GM20431 (cell line): ENCODE measurements at regions not wholly inside any gene's neighbourhood (a gene's known extent, or its start where the extent isn't known, plus 50 kb on each side); places are given as distances from the start of the nearest gene placed in this dataset.

Experiments used
- in situ Hi-C: fragments of 300-500 bp; cut with MseI, MboI; formaldehyde crosslinking; loops from one replicate; pipeline ENCODE4 v1.15.0; 2020; ENCODE audit warnings: low sequenced_read_pairs; ENCODE audit not compliant: unreplicated experiment

DNA sequence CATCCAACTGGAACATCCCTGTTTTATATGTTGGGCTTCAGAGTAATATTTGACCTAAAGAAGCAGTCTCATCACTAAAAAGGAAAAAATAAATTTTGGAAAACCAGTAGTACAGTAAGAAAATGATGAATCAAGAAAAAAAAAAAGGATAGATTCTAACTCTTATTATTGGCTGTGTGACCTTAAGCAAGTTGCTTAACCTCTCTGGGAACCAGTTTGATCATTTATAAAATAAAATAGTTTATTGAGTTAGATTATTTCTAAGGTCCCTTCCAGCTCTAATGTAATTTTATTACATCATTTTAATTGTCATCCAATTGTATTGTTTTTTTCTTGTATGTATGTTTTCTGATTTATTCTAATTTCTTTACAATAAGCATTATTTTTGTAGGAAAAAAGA lies 127.0 kb downstream of the PRELID2 start:
- in situ Hi-C loops, result no loop called here

DNA sequence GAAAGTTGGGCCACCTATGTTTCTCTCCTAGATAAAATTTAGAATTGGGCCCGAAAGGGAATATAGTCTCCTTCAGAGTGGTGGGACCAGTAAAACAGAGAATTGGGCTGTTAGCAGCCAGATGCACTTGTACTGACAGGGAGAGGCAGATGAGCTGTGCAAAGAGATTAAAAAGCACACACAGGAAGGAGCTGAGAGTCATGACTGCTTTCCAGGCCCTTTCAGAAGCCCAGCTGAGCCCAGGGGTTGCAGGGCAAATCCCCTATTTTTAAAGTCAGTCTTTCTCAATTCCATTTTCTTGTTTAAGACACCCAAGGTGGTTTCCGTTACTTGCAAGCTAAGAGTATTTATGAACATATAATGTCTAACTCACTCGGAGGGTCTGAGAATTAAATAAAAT lies 130.4 kb downstream of the PRELID2 start:
- in situ Hi-C loops, result no loop called here

DNA sequence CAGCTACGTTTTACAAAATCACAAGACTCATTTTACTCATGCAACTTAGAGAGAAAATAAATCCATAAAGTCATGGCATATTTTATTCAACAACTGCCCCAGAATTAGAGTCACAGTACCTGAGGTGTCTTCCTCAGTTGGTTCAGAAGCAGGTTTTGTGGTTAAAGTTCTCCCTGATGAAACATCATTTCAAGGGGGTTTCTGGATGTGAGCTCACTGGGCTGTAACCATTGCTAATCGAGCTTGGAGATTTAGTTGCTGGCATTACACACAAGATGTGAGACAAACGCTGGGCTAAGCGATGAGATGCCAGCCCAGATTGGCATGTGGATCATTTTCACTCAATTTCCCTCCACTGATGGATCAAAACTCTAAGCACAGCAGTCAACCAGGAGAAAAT lies 131.3 kb downstream of the PRELID2 start:
- in situ Hi-C loops, result no loop called here

DNA sequence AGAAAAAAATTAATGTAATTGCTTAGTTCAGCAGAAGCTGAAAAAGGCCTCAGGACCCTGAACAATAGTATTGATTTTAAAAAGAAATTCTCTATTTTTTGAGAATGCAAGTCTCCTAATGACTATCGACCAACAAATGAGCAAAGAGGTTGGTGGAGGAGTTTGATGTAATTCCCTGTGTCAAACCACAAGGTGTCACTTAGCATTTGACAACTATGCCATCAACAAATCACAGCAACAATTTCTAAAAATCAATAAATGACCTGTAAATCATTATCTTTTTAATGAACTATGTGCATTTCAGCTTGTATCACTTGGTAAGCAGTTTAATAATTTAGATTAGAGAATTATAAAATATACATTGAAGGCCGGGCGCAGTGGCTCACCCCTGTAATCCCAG lies 133.7 kb downstream of the PRELID2 start:
- in situ Hi-C loops, result no loop called here

- in situ Hi-C loops, result loop anchor here (25.0 kb wide), 1 partner anchor 362 kb away; no protein-coding TSS in a partner anchor
Observed at GRCh38 chr5:145699846-145700245, 135.3 kb downstream of the PRELID2 start.

DNA sequence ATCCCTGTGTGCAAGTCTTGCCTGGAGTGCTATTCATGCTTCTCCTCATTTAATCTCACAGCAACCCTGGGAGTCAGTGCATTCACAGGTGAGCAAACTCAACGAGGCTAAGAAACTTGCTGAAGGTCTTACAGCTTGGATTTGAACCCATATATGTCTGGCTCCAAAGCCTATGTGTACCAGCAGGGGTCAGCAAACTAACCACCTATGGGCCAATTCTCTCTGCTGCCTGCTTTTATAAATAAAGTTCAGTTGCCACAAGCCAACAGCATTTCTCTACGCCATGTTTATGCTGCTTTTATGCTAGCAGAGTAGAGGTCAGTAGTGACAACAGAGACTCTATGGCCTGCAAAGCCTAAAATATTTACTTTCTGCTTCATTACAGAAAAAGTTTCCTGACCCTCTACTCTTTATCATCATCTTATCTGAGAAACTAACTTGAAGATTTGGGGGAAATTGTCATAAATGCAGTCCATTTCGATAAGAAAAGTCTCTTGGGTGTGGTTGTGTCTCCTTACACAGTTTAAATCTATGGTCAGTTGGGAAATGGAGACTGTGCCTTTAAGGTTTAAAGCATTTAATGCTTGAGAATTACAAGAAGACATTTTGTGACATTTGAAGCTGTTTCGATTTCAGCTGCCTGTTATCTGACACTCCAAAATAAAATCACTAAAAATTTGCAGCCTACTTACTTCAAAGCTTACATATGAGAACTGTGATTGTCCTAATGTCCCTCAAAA lies 137.7 kb downstream of the PRELID2 start:
- in situ Hi-C loops, result loop anchor here (25.0 kb wide), 1 partner anchor 365 kb away; no protein-coding TSS in a partner anchor

- in situ Hi-C loops, result loop anchor here (25.0 kb wide), 1 partner anchor 373 kb away; no protein-coding TSS in a partner anchor
Observed at GRCh38 chr5:145689235-145689634, 145.9 kb downstream of the PRELID2 start.

DNA sequence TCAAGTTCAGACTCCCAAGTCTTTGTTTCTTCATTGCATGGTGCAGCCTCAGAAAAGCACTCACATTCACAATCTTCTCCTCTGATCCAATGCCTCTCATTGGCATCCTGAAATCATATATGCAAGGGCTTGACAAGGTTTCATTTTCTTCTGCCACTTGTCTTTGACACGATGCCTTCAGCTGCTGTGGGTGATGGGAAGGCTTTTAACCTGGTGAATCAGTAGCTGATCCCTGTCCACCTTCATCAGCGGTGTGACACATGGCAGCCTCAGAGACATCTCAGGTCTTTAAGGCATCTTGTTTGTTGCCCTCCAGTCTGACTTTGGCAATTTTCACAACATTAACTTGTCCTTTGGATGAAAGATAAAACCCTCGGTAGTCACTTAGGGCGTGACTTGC lies 147.2 kb downstream of the PRELID2 start:
- in situ Hi-C loops, result loop anchor here (25.0 kb wide), 1 partner anchor 374 kb away; no protein-coding TSS in a partner anchor

- in situ Hi-C loops, result loop anchor here (25.0 kb wide), 1 partner anchor 377 kb away; no protein-coding TSS in a partner anchor
Observed at GRCh38 chr5:145685417-145685816, 149.7 kb downstream of the PRELID2 start.

DNA sequence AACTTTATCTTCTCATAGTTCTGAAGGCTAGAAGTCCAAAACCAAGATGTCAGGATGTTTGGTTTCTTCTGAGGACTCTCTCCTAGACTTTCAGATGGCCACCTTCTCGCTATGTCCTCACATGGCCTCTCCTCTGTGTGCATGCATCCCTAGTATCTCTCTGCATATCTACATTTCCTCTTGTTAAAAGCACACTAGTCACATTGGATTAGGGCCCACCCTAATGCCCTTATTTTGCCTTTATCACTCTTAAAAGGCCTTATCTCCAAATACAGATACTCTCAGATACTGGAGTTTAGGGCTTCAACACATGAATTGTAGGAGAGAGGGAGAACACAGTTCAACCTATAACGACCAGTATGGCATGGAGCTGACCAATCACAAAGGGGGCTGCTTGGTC lies 151.7 kb downstream of the PRELID2 start:
- in situ Hi-C loops, result loop anchor here (25.0 kb wide), 1 partner anchor 379 kb away; no protein-coding TSS in a partner anchor

DNA sequence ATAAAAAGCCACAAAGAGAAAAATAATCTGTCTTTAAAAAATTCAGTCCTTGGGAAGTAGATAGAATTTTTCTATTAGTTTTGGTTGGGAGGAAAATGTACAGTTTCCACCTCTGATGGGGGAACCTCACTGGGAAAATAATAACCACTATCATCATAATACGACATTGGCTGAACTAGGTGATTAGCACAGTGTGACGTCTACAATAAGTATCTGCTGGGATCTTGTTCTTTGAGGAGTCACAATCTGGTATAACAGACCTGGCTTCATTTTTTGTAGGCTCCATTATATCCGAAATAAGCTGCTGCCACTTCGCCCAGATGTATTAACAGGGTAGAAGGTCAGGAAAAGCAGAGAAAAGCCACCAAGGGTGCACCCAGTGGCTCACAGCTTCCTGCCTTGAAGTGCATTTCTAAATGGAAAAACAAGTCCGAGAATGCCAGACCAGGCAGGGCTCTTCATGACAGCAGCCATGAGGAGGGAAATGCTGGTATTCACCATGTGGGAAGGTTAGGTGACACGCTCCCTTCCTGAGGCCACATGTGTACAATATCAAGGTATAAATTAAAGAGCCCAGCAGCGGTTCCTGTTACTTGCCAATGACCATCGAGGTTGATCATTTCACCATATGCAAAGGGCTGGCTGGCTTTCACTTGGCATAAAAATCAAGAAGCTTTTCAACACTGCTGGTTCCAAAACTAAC lies 152.8 kb downstream of the PRELID2 start:
- in situ Hi-C loops, result loop anchor here (25.0 kb wide), 1 partner anchor 380 kb away; no protein-coding TSS in a partner anchor

- in situ Hi-C loops, result loop anchor here (25.0 kb wide), 1 partner anchor 381 kb away; no protein-coding TSS in a partner anchor
Observed at GRCh38 chr5:145681686-145682085, 153.5 kb downstream of the PRELID2 start.

GRCh38 chr5:145681216-145681615 lies 153.9 kb downstream of the PRELID2 start:
- in situ Hi-C loops, result loop anchor here (25.0 kb wide), 1 partner anchor 381 kb away; no protein-coding TSS in a partner anchor

GRCh38 chr5:145680767-145681166 lies 154.4 kb downstream of the PRELID2 start:
- in situ Hi-C loops, result loop anchor here (25.0 kb wide), 1 partner anchor 382 kb away; no protein-coding TSS in a partner anchor

DNA sequence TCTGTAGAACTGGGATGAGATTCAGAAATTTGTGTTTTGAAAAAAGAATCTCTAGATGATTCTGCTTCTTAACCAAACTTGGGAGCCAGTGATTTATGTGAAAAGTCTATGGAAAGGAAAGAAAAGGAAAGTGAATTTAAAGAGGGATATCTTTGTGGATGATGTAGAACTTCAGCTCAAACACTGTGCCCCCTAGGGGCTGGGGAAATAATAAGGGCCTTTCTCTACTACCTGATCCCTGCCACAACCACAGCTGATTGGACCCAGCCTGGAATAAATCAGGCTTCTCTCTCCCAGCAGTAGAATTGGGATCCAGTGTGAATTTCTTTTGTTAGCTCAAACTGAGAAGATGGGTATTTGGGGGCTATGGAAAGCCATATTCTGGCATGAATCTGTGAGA lies 155.0 kb downstream of the PRELID2 start:
- in situ Hi-C loops, result loop anchor here (25.0 kb wide), 1 partner anchor 382 kb away; no protein-coding TSS in a partner anchor

- in situ Hi-C loops, result loop anchor here (25.0 kb wide), 1 partner anchor 384 kb away; no protein-coding TSS in a partner anchor
Observed at GRCh38 chr5:145678255-145678654, 156.9 kb downstream of the PRELID2 start.

- in situ Hi-C loops, result no loop called here
Observed at GRCh38 chr5:145673786-145674185, 161.4 kb downstream of the PRELID2 start.

- in situ Hi-C loops, result no loop called here
Observed at GRCh38 chr5:145668714-145669113, 166.4 kb downstream of the PRELID2 start.

DNA sequence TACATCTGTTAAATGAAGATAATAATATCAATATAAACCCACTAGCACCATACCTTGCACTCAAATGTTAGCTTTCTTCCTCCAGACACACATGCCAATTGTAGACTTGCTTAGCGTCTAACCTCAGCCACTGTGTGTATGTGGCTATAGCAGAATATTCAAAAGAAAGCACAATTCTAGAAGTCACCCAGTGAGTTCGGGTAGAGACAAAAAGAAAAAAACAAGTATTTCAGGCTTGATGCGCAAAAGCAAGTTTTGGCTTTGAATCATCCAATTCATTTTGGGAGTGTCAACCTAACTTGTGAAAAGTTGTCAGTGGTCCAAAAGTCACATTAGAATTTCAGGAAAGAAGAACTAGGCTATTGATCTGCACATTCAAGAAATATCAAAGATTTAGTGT lies 167.4 kb downstream of the PRELID2 start:
- in situ Hi-C loops, result no loop called here

- in situ Hi-C loops, result no loop called here
Observed at GRCh38 chr5:145666591-145666990, 168.6 kb downstream of the PRELID2 start.
